IMR-90 (cell line): ENCODE measurements at regions not wholly inside any gene's neighbourhood (a gene's known extent, or its start where the extent isn't known, plus 50 kb on each side); places are given as distances from the start of the nearest gene placed in this dataset.

Experiments used
- ATAC-seq: fragments of 200-7000 bp; cut with Tn5 transposase; 2 replicates; pipeline ENCODE4 v1.9.1; 2020; ENCODE audit warnings: low read depth, mild to moderate bottlenecking, moderate library complexity
- BruUV-seq: library from RNA; stranded (reverse); fragments of 400-500 nt; replicated peaks from 2 replicates; lab custom pipeline; 2021; lab: Mats Ljungman, UMichigan
- CTCF ChIA-PET: fragments of 300-600 bp; formaldehyde crosslinking; extraction: SDS; loops from one replicate; lab custom pipeline; 2021; ENCODE audit warnings: antibody characterized with exemption; lab: Yijun Ruan, JAX
- POLR2A ChIA-PET: fragments of 300-600 bp; sonication (Branson Sonifier 250); formaldehyde crosslinking; loops from one replicate; lab custom pipeline; 2022; ENCODE audit warnings: antibody characterized with exemption; ENCODE audit not compliant: unreplicated experiment; lab: Charles Lee
- DNase-seq: peaks from one replicate; pipeline ENCODE4 v3.0.0; 2013
- H2AFZ ChIP-seq: replicated peaks from 2 replicates; pipeline ENCODE3; 2013; ENCODE audit warnings: low read length, mild to moderate bottlenecking; ENCODE audit not compliant: poor library complexity
- H2AK5ac ChIP-seq: 2 replicates; pipeline ENCODE4 v1.6.1; 2013; ENCODE audit warnings: low read depth, low read length, inconsistent platforms
- H2AK9ac ChIP-seq: replicated peaks from 2 replicates; pipeline ENCODE3; 2013; ENCODE audit warnings: mild to moderate bottlenecking, low read depth, low read length, moderate library complexity; ENCODE audit not compliant: poor library complexity
- H2BK120ac ChIP-seq: 2 replicates; pipeline ENCODE4 v1.6.1; 2013; ENCODE audit warnings: low read depth, low read length, inconsistent platforms
- H2BK15ac ChIP-seq: 3 replicates; pipeline ENCODE4 v1.6.1; 2013; ENCODE audit warnings: low read depth, low read length, inconsistent platforms
- H2BK20ac ChIP-seq: 2 replicates; pipeline ENCODE4 v1.6.1; 2013; ENCODE audit warnings: low read depth, mild to moderate bottlenecking, inconsistent platforms, low read length, moderate library complexity
- H2BK5ac ChIP-seq: 2 replicates; pipeline ENCODE4 v1.6.1; 2013; ENCODE audit warnings: mild to moderate bottlenecking, low read depth, low read length, inconsistent platforms; ENCODE audit not compliant: poor library complexity, severe bottlenecking
- H3K14ac ChIP-seq: replicated peaks from 2 replicates; pipeline ENCODE4 v1.6.1; 2013; ENCODE audit warnings: low read depth, low read length, inconsistent platforms
- H3K18ac ChIP-seq: 2 replicates; pipeline ENCODE4 v1.6.1; 2013; ENCODE audit warnings: low read depth, low read length, control low read depth
- H3K23ac ChIP-seq: 2 replicates; pipeline ENCODE4 v1.6.1; 2013; ENCODE audit warnings: low read depth, low read length, inconsistent platforms
- H3K27ac ChIP-seq: 2 replicates; pipeline ENCODE4 v1.5.1; 2013; ENCODE audit warnings: mild to moderate bottlenecking, control low read depth, low read length; ENCODE audit not compliant: insufficient read depth
- H3K27me3 ChIP-seq: 2 replicates; pipeline ENCODE4 v1.6.1; 2013; ENCODE audit warnings: low read length; ENCODE audit not compliant: control insufficient read depth, insufficient read depth
- H3K36me3 ChIP-seq: 2 replicates; pipeline ENCODE4 v1.6.1; 2013; ENCODE audit warnings: low read length, mixed read lengths; ENCODE audit not compliant: control insufficient read depth, insufficient read depth
- H3K4ac ChIP-seq: 2 replicates; pipeline ENCODE4 v1.6.1; 2013; ENCODE audit warnings: low read depth, low read length, inconsistent platforms
- H3K4me1 ChIP-seq: 2 replicates; pipeline ENCODE4 v1.6.1; 2013; ENCODE audit warnings: low read length, mixed read lengths; ENCODE audit not compliant: control insufficient read depth, insufficient read depth
- H3K4me2 ChIP-seq: 2 replicates; pipeline ENCODE4 v1.6.1; 2013; ENCODE audit warnings: low read depth, mild to moderate bottlenecking, control low read depth, low read length, moderate library complexity
- H3K4me3 ChIP-seq: 2 replicates; pipeline ENCODE4 v1.5.1; 2013; ENCODE audit warnings: low read depth, mild to moderate bottlenecking, control low read depth, low read length, moderate library complexity; ENCODE audit not compliant: insufficient read depth
- H3K56ac ChIP-seq: 2 replicates; pipeline ENCODE4 v1.6.1; 2013; ENCODE audit warnings: low read length, inconsistent platforms; ENCODE audit not compliant: insufficient read depth; ENCODE audit errors: extremely low read depth
- H3K79me1 ChIP-seq, 2 experiments: 2 replicates each; pipeline ENCODE4 v1.6.1; 2013; ENCODE audit warnings: low read length in 2 of 2, inconsistent platforms in 1 of 2, low read depth in 1 of 2
- H3K9ac ChIP-seq: 2 replicates; pipeline ENCODE4 v1.6.1; 2013; ENCODE audit warnings: low read depth, low read length, control low read depth
- H3K9me1 ChIP-seq: 2 replicates; pipeline ENCODE4 v1.6.1; 2013; ENCODE audit warnings: low read length, inconsistent platforms; ENCODE audit not compliant: insufficient read depth
- H3K9me3 ChIP-seq: 2 replicates; pipeline ENCODE4 v1.6.1; 2013; ENCODE audit warnings: low read length; ENCODE audit not compliant: control insufficient read depth, insufficient read depth
- H4K20me1 ChIP-seq: 2 replicates; pipeline ENCODE4 v1.6.1; 2013; ENCODE audit warnings: low read length, inconsistent platforms; ENCODE audit not compliant: insufficient read depth
- H4K5ac ChIP-seq: 2 replicates; pipeline ENCODE4 v1.6.1; 2013; ENCODE audit warnings: mild to moderate bottlenecking, low read depth, low read length, control low read depth
- H4K8ac ChIP-seq, 2 experiments: 2 replicates each; pipeline ENCODE4 v1.6.1; 2013; ENCODE audit warnings: low read depth in 2 of 2, low read length in 2 of 2, control low read depth in 1 of 2, inconsistent platforms in 1 of 2
- H4K91ac ChIP-seq: 2 replicates; pipeline ENCODE4 v1.6.1; 2013; ENCODE audit warnings: low read depth, low read length, inconsistent platforms; ENCODE audit not compliant: insufficient read depth
- BHLHE40 ChIP-seq: fragments of 150-350 bp; IDR thresholded peaks from 2 replicates; pipeline ENCODE4 v1.6.1; 2016; ENCODE audit warnings: mild to moderate bottlenecking, low read depth, low read length
- CEBPB ChIP-seq: IDR thresholded peaks from 2 replicates; pipeline ENCODE4 v1.6.1; 2012; ENCODE audit warnings: low read depth, low read length, improper control_type of control experiment
- CHD1 ChIP-seq: IDR thresholded peaks from 2 replicates; pipeline ENCODE4 v1.6.1; 2012; ENCODE audit warnings: low read depth, low read length, improper control_type of control experiment
- CTCF ChIP-seq: conservative IDR thresholded peaks from 2 replicates; pipeline ENCODE4 v1.5.1; 2012; ENCODE audit warnings: mild to moderate bottlenecking, low read depth, low read length, improper control_type of control experiment
- FOS ChIP-seq: fragments of 150-350 bp; IDR thresholded peaks from 2 replicates; pipeline ENCODE4 v1.6.1; 2016; ENCODE audit warnings: low read depth, low read length
- MAFK ChIP-seq: IDR thresholded peaks from 2 replicates; pipeline ENCODE4 v1.6.1; 2012; ENCODE audit warnings: low read depth, low read length, improper control_type of control experiment
- MAZ ChIP-seq: IDR thresholded peaks from 2 replicates; pipeline ENCODE4 v1.6.1; 2012; ENCODE audit warnings: low read depth, mild to moderate bottlenecking, low read length, improper control_type of control experiment, moderate library complexity, borderline replicate concordance
- MXI1 ChIP-seq: IDR thresholded peaks from 2 replicates; pipeline ENCODE4 v1.6.1; 2012; ENCODE audit warnings: low read depth, mild to moderate bottlenecking, low read length, moderate library complexity, borderline replicate concordance
- NFE2L2 ChIP-seq: fragments of 150-350 bp; IDR thresholded peaks from 2 replicates; pipeline ENCODE4 v1.6.1; 2016; ENCODE audit warnings: low read depth, mild to moderate bottlenecking, low read length
- POLR2A ChIP-seq: IDR thresholded peaks from 2 replicates; pipeline ENCODE4 v1.6.1; 2012; ENCODE audit warnings: mild to moderate bottlenecking, low read depth, low read length
- RAD21 ChIP-seq: IDR thresholded peaks from 2 replicates; pipeline ENCODE4 v1.6.1; 2012; ENCODE audit warnings: low read length, improper control_type of control experiment
- RCOR1 ChIP-seq: IDR thresholded peaks from 2 replicates; pipeline ENCODE4 v1.6.1; 2012; ENCODE audit warnings: mild to moderate bottlenecking, low read length, improper control_type of control experiment; ENCODE audit not compliant: insufficient replicate concordance
- RFX5 ChIP-seq: IDR thresholded peaks from 2 replicates; pipeline ENCODE4 v1.8.0; 2012; ENCODE audit warnings: low read depth, mild to moderate bottlenecking, low read length, moderate library complexity
- SMC3 ChIP-seq: fragments of 150-350 bp; IDR thresholded peaks from 2 replicates; pipeline ENCODE4 v1.6.1; 2016; ENCODE audit warnings: low read depth, mild to moderate bottlenecking, antibody characterized with exemption, low read length, moderate library complexity
- dilution Hi-C: fragments of 300-500 bp; cut with HindIII; formaldehyde crosslinking; loops from one replicate; pipeline ENCODE4 v1.14.3; 2018; ENCODE audit warnings: low sequenced_read_pairs; ENCODE audit not compliant: unreplicated experiment
- in situ Hi-C: fragments of 300-500 bp; cut with MboI; formaldehyde crosslinking; loops from 3 replicates; pipeline ENCODE4 v1.14.3; 2019; ENCODE audit warnings: low sequenced_read_pairs, inconsistent platforms, mixed read lengths
- intact Hi-C: fragments of 100-400 bp; cut with micrococcal nuclease; formaldehyde crosslinking; loops from 2 replicates; pipeline ENCODE4 v1.10.0; 2022
- TF ChIP-seq, protein P1 (sequence below): fragments of 150-350 bp; IDR thresholded peaks from 2 replicates; pipeline ENCODE4 v1.6.1; 2016; ENCODE audit warnings: low read depth, mild to moderate bottlenecking, low read length, moderate library complexity, borderline replicate concordance
- TF ChIP-seq, protein P2 (sequence below): fragments of 150-350 bp; IDR thresholded peaks from 2 replicates; pipeline ENCODE4 v1.6.1; 2017; ENCODE audit warnings: mild to moderate bottlenecking, antibody characterized with exemption, low read length, low read depth

DNA sequence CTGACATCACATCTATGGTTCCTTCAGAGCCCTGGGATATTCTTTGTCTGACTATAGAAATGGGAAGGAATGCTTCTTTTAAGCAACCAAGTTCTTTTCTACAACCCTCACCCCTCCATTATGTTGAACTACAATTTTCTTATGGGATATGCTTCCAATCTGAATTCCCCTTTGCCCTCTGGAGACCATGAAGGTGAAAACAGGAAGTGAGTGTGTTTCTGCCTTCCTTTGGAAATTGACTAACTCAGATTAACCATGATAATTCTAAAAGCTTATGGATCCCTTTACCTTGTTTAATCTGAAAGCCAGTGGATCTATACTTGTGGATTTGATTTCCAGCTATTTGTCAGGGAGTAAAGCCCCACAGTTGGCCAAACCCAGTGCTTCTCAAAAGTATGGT, 90.8 kb upstream of the SERTM1 start:
- dilution Hi-C loops: no loop called here
- Histone ChIP-seq H3K27me3 (no peaks in the 10 kb centered on the region), H2AK5ac (no peak overlapping the region), H3K4me3 (no peak overlapping the region), H2AFZ (no peak overlapping the region), H2BK15ac (no peak overlapping the region), H3K27ac (no peak overlapping the region), H2BK20ac (no peak overlapping the region), H3K36me3 (no peaks in the 10 kb centered on the region), H3K9me1 (no peaks in the 10 kb centered on the region), H2AK9ac (no peak overlapping the region), H3K4ac (no peak overlapping the region), H3K9ac (no peak overlapping the region), H4K5ac (no peak overlapping the region), H2BK5ac (no peak overlapping the region), H3K56ac (no peak overlapping the region), H4K8ac (no peak overlapping the region), H3K4me1 (no peaks in the 10 kb centered on the region), H3K4me2 (no peak overlapping the region), H3K23ac (no peak overlapping the region), H3K14ac (no peak overlapping the region), H3K9me3 (no peaks in the 10 kb centered on the region), H3K79me1 (no peaks in the 10 kb centered on the region), H3K18ac (no peak overlapping the region), H4K91ac (no peak overlapping the region), H4K20me1 (no peaks in the 10 kb centered on the region), H2BK120ac (no peak overlapping the region)
- in situ Hi-C loops: no loop called here
- POLR2A ChIA-PET: no interaction called here
- BruUV-seq: no TSS peak
- DNase-seq (no peak), ATAC-seq (no peak)
- TF ChIP-seq MAZ: no peak
- TF ChIP-seq, protein P1, sequence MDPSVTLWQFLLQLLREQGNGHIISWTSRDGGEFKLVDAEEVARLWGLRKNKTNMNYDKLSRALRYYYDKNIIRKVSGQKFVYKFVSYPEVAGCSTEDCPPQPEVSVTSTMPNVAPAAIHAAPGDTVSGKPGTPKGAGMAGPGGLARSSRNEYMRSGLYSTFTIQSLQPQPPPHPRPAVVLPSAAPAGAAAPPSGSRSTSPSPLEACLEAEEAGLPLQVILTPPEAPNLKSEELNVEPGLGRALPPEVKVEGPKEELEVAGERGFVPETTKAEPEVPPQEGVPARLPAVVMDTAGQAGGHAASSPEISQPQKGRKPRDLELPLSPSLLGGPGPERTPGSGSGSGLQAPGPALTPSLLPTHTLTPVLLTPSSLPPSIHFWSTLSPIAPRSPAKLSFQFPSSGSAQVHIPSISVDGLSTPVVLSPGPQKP: no peak
- TF ChIP-seq BHLHE40: no peak
- no peak for TF ChIP-seq CEBPB
- no peak for TF ChIP-seq MAFK
- TF ChIP-seq, protein P2, sequence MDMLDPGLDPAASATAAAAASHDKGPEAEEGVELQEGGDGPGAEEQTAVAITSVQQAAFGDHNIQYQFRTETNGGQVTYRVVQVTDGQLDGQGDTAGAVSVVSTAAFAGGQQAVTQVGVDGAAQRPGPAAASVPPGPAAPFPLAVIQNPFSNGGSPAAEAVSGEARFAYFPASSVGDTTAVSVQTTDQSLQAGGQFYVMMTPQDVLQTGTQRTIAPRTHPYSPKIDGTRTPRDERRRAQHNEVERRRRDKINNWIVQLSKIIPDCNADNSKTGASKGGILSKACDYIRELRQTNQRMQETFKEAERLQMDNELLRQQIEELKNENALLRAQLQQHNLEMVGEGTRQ: no peak
- TF ChIP-seq RAD21: no peak
- no peak for TF ChIP-seq RFX5
- no peak for TF ChIP-seq NFE2L2
- no peak for TF ChIP-seq SMC3
- TF ChIP-seq MXI1: no peak
- no peak for TF ChIP-seq POLR2A
- no peak for TF ChIP-seq CTCF
- TF ChIP-seq CHD1: no peak
- no peak for TF ChIP-seq RCOR1
- TF ChIP-seq FOS: no peak
- intact Hi-C loops: no loop called here
- CTCF ChIA-PET: no interaction called here
